ENCODE measurements at regions not wholly inside any gene's neighbourhood (a gene's known extent, or its start where the extent isn't known, plus 50 kb on each side); places are given as distances from the start of the nearest gene placed in this dataset.

DNA sequence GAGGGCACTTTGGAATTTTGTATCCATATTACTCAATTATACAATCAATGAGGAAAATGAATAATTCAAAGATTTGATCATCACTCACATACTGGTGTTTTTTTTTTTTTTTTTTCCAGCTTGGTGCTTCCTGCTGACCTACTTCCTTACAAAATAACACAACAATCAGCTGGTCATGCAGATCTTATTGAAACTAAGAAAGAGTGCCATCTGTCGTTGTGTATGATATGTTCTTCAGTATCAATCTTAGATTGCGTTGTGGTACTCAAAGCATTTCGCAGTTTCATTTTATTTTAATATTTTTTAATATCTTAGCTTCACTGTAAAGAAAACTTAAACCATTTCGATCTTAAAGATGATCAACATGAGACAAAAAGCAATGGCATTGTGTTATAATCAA lies 155.6 kb downstream of the OGFRL1 start:
- no peak overlapping the region for H2AFZ ChIP-seq (ENCODE audit: low read length)
- no peaks in the 10 kb centered on the region for H3F3A ChIP-seq (ENCODE audit: low read depth)
- H3K9me2 ChIP-seq (replicated peaks; ENCODE audit: low read depth, low read length) = no peaks in the 10 kb centered on the region
- no peak for TF ChIP-seq EZH2phosphoT487 (IDR thresholded peaks at IDR 0.05; ENCODE audit: borderline replicate concordance)
- TF ChIP-seq, protein P1, sequence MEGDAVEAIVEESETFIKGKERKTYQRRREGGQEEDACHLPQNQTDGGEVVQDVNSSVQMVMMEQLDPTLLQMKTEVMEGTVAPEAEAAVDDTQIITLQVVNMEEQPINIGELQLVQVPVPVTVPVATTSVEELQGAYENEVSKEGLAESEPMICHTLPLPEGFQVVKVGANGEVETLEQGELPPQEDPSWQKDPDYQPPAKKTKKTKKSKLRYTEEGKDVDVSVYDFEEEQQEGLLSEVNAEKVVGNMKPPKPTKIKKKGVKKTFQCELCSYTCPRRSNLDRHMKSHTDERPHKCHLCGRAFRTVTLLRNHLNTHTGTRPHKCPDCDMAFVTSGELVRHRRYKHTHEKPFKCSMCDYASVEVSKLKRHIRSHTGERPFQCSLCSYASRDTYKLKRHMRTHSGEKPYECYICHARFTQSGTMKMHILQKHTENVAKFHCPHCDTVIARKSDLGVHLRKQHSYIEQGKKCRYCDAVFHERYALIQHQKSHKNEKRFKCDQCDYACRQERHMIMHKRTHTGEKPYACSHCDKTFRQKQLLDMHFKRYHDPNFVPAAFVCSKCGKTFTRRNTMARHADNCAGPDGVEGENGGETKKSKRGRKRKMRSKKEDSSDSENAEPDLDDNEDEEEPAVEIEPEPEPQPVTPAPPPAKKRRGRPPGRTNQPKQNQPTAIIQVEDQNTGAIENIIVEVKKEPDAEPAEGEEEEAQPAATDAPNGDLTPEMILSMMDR (conservative IDR thresholded peaks at IDR 0.05; ENCODE audit: low read length) = no peak
- H3K9ac ChIP-seq (ENCODE audit: low read depth, low read length, poor library complexity, severe bottlenecking) = no peak overlapping the region
- no peaks in the 10 kb centered on the region for H3K4me1 ChIP-seq (ENCODE audit: insufficient read depth, low read length, poor library complexity, severe bottlenecking)
- H3K27me3 ChIP-seq (ENCODE audit: insufficient read depth, low read length, poor library complexity, severe bottlenecking) = no peaks in the 10 kb centered on the region
- H4K20me1 ChIP-seq (ENCODE audit: insufficient read depth, low read length, poor library complexity, severe bottlenecking) = no peaks in the 10 kb centered on the region
- no peaks in the 10 kb centered on the region for H3K79me2 ChIP-seq (ENCODE audit: insufficient read depth, low read length)
- H3K9me3 ChIP-seq (ENCODE audit: insufficient read depth, low read depth, low read length) = no peaks in the 10 kb centered on the region
- H3K4me2 ChIP-seq (ENCODE audit: low read depth, low read length, poor library complexity, severe bottlenecking) = no peak overlapping the region
- H3K4me3 ChIP-seq (ENCODE audit: low read length, poor library complexity, severe bottlenecking) = no peak overlapping the region
- H3K36me3 ChIP-seq (ENCODE audit: insufficient read depth, low read length) = no peaks in the 10 kb centered on the region

DNA sequence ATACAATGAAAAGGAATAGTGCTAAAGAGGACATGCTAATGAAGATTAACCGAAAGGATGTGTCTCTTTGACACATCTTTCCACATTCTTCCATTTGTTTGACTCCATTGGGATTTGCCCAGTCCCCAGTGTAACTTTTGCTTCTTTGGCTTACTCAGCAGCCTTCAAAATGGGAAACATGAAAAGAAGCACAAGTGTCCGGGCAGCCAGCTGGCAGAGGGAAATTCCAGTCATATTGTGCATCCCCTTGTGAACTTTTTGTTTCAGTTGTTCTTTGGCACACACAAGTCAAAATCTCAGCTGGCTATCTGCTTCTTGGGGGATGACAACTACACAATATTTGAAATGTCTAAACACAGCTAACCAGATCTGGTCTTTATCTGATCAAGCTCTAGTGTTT lies 157.4 kb downstream of the OGFRL1 start:
- Histone ChIP-seq H3K27me3 (ENCODE audit: insufficient read depth, low read length, poor library complexity, severe bottlenecking) (no peaks in the 10 kb centered on the region), H3K9me2 (replicated peaks; ENCODE audit: low read depth, low read length) (no peaks in the 10 kb centered on the region), H3K9me3 (ENCODE audit: insufficient read depth, low read depth, low read length) (no peaks in the 10 kb centered on the region), H3K79me2 (ENCODE audit: insufficient read depth, low read length) (no peaks in the 10 kb centered on the region), H4K20me1 (ENCODE audit: insufficient read depth, low read length, poor library complexity, severe bottlenecking) (no peaks in the 10 kb centered on the region), H3K9ac (ENCODE audit: low read depth, low read length, poor library complexity, severe bottlenecking) (no peak overlapping the region), H3F3A (ENCODE audit: low read depth) (no peaks in the 10 kb centered on the region), H3K4me3 (ENCODE audit: low read length, poor library complexity, severe bottlenecking) (no peak overlapping the region), H3K36me3 (ENCODE audit: insufficient read depth, low read length) (no peaks in the 10 kb centered on the region), H3K4me2 (ENCODE audit: low read depth, low read length, poor library complexity, severe bottlenecking) (no peak overlapping the region), H2AFZ (ENCODE audit: low read length) (no peak overlapping the region), H3K4me1 (ENCODE audit: insufficient read depth, low read length, poor library complexity, severe bottlenecking) (no peaks in the 10 kb centered on the region)
- TF ChIP-seq, protein P1 (conservative IDR thresholded peaks at IDR 0.05; ENCODE audit: low read length) = no peak
- no peak for TF ChIP-seq EZH2phosphoT487 (IDR thresholded peaks at IDR 0.05; ENCODE audit: borderline replicate concordance)

DNA sequence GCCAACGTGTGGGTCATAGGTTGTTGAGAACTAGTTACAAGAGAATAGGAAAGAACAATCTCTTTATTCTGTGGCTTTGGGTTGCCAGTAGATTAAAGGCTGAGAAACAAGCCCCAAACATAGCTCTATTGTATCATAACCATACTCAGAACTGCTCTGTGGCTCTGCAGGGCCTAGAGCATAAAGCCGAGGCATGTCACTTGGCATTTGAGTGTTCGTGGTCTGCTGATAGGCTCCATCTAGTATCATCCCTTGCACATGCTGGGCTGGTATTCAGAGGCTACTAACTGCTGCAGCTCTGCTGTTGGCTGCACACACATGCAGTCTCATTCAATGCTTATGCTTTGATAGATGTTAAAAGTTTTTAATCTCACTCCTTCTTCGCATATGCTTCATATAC lies 157.9 kb downstream of the OGFRL1 start:
- Histone ChIP-seq H3K9me3 (ENCODE audit: insufficient read depth, low read depth, low read length) (no peaks in the 10 kb centered on the region), H2AFZ (ENCODE audit: low read length) (no peak overlapping the region), H4K20me1 (ENCODE audit: insufficient read depth, low read length, poor library complexity, severe bottlenecking) (no peaks in the 10 kb centered on the region), H3F3A (ENCODE audit: low read depth) (no peaks in the 10 kb centered on the region), H3K36me3 (ENCODE audit: insufficient read depth, low read length) (no peaks in the 10 kb centered on the region), H3K9ac (ENCODE audit: low read depth, low read length, poor library complexity, severe bottlenecking) (no peak overlapping the region), H3K9me2 (replicated peaks; ENCODE audit: low read depth, low read length) (no peaks in the 10 kb centered on the region), H3K4me3 (ENCODE audit: low read length, poor library complexity, severe bottlenecking) (no peak overlapping the region), H3K4me2 (ENCODE audit: low read depth, low read length, poor library complexity, severe bottlenecking) (no peak overlapping the region), H3K79me2 (ENCODE audit: insufficient read depth, low read length) (no peaks in the 10 kb centered on the region), H3K27me3 (ENCODE audit: insufficient read depth, low read length, poor library complexity, severe bottlenecking) (no peaks in the 10 kb centered on the region), H3K4me1 (ENCODE audit: insufficient read depth, low read length, poor library complexity, severe bottlenecking) (no peaks in the 10 kb centered on the region)
- TF ChIP-seq EZH2phosphoT487 (IDR thresholded peaks at IDR 0.05; ENCODE audit: borderline replicate concordance) = no peak
- TF ChIP-seq, protein P1 (conservative IDR thresholded peaks at IDR 0.05; ENCODE audit: low read length) = no peak

Data from Loucy (cell line).